Stimulated activated naive CD8-positive, alpha-beta T cell treated with anti-CD3 and anti-CD28 coated beads, Interleukin-15, Interleukin-2, amounts not matched to agents 100 U/mL and 50 U/mL, for 24 hours (primary cell): ENCODE measurements at regions not wholly inside any gene's neighbourhood (a gene's known extent, or its start where the extent isn't known, plus 50 kb on each side); places are given as distances from the start of the nearest gene placed in this dataset.

ENCODE experiments used
- ATAC-seq: fragments of 150-1000 bp; cut with Tn5 transposase; one replicate; pipeline ENCODE4 v1.10.0; 2021
- DNase-seq: peaks from one replicate; pipeline ENCODE4 v3.0.0; 2021

- ATAC-seq (no peak), DNase-seq (peak; percentile 36)
These were observed 51.0 kb upstream of the TFAP2A start for GRCh38 chr6:10465629-10466499.
